ENCODE measurements at regions not wholly inside any gene's neighbourhood (a gene's known extent, or its start where the extent isn't known, plus 50 kb on each side); places are given as distances from the start of the nearest gene placed in this dataset.

DNA sequence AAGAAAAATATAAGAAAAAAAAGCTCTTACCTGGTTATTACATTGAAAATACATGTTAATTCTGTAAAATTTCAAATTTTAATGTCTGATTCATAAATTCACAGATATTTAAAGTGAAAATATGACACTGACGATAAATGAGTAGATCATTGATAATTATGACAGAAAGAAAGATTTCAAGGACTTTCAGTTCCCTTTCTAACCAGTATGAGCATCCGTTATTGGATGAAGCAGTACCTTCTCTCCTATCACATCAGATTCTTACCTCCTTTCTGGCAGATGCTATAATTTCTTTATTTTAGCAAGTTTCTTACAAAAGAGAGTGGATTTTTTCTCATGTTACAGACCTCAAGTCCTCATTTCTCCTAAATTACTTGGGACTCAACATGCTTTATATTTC is 847.3 kb downstream of the JRKL start:
- H2AFZ ChIP-seq (ENCODE audit: low read depth, low read length): no peak overlapping the region
- H3K27ac ChIP-seq (ENCODE audit: low read length): no peak overlapping the region
- H3K4me3 ChIP-seq (ENCODE audit: low read length): no peak overlapping the region
- H3K9me3 ChIP-seq (ENCODE audit: insufficient read depth, low read length): no peaks in the 10 kb centered on the region
- TF ChIP-seq, protein P1, sequence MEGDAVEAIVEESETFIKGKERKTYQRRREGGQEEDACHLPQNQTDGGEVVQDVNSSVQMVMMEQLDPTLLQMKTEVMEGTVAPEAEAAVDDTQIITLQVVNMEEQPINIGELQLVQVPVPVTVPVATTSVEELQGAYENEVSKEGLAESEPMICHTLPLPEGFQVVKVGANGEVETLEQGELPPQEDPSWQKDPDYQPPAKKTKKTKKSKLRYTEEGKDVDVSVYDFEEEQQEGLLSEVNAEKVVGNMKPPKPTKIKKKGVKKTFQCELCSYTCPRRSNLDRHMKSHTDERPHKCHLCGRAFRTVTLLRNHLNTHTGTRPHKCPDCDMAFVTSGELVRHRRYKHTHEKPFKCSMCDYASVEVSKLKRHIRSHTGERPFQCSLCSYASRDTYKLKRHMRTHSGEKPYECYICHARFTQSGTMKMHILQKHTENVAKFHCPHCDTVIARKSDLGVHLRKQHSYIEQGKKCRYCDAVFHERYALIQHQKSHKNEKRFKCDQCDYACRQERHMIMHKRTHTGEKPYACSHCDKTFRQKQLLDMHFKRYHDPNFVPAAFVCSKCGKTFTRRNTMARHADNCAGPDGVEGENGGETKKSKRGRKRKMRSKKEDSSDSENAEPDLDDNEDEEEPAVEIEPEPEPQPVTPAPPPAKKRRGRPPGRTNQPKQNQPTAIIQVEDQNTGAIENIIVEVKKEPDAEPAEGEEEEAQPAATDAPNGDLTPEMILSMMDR (IDR thresholded peaks at IDR 0.05; ENCODE audit: low read depth, low read length): no peak
- no peak for TF ChIP-seq EZH2phosphoT487 (IDR thresholded peaks at IDR 0.05; ENCODE audit: low read depth)
- H3K79me2 ChIP-seq (ENCODE audit: low read length): no peaks in the 10 kb centered on the region
- H3K9ac ChIP-seq (ENCODE audit: low read length): no peak overlapping the region
- H3K36me3 ChIP-seq (replicated peaks; ENCODE audit: low read depth, low read length): no peaks in the 10 kb centered on the region
- peaks cover 7% of the 10 kb centered on the region; the same call in 1 of the 2 replicates for H3K4me1 ChIP-seq (ENCODE audit: low read length)
- H4K20me1 ChIP-seq (ENCODE audit: insufficient read depth, low read length): no peaks in the 10 kb centered on the region
- H3K4me2 ChIP-seq (ENCODE audit: low read length): no peak overlapping the region
- H3K27me3 ChIP-seq (ENCODE audit: low read depth, low read length): no peaks in the 10 kb centered on the region

DNA sequence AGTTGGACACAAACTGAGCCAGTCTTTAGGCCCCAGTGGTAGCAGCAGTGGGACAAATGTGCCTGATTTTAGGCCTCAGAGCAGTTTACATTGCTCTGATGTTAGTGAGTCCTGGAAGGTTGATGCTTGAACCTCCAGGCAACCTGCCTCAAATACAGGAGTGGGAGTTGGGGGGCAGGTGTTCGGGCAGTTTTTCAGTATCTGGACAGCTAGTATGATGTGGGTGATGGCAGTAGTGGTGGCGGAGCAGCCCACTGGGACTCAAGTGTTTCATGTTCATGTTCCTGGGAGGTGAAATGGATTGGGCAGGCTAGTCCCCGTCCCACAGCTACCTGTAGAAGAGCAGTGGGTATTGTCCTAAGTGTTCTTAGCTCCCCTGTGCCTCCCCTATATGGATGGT is 857.8 kb downstream of the JRKL start:
- H3K36me3 ChIP-seq (replicated peaks; ENCODE audit: low read depth, low read length): no peaks in the 10 kb centered on the region

DNA sequence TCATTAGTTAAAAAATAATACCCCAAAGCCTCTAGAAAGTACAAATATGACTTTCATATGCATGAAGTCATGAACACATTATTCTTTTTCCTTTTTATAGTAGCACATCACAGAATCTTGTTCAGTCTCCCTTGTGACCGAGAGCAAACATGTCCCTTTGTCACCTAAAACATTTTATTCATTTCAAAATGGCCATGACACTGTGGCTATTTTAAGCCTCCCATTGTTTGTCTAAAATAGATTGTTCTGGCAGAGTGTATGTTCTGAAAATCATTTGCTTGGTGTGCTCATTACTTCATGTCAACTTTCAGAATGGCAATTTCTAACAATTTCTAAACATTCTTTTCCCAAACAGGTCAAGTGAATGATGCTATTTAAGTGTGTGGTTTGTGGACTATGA is 865.0 kb downstream of the JRKL start:
- Histone ChIP-seq H3K4me1 (ENCODE audit: low read length) (no peaks in the 10 kb centered on the region), H3K79me2 (ENCODE audit: low read length) (no peaks in the 10 kb centered on the region), H4K20me1 (ENCODE audit: insufficient read depth, low read length) (no peaks in the 10 kb centered on the region), H3K9ac (ENCODE audit: low read length) (no peak overlapping the region), H2AFZ (ENCODE audit: low read depth, low read length) (no peak overlapping the region), H3K36me3 (replicated peaks; ENCODE audit: low read depth, low read length) (no peaks in the 10 kb centered on the region), H3K9me3 (ENCODE audit: insufficient read depth, low read length) (no peaks in the 10 kb centered on the region), H3K27ac (ENCODE audit: low read length) (no peak overlapping the region), H3K4me3 (ENCODE audit: low read length) (no peak overlapping the region), H3K4me2 (ENCODE audit: low read length) (no peak overlapping the region), H3K27me3 (ENCODE audit: low read depth, low read length) (no peaks in the 10 kb centered on the region)
- TF ChIP-seq, protein P1 (IDR thresholded peaks at IDR 0.05; ENCODE audit: low read depth, low read length): no peak
- TF ChIP-seq EZH2phosphoT487 (IDR thresholded peaks at IDR 0.05; ENCODE audit: low read depth): no peak

More for the DNA sequence above, 857.8 kb downstream of the JRKL start:
- no peaks in the 10 kb centered on the region for H3K79me2 ChIP-seq (ENCODE audit: low read length)
- no peak overlapping the region for H3K9ac ChIP-seq (ENCODE audit: low read length)
- no peaks in the 10 kb centered on the region for H3K4me1 ChIP-seq (ENCODE audit: low read length)
- H3K27ac ChIP-seq (ENCODE audit: low read length): no peak overlapping the region
- no peak overlapping the region for H2AFZ ChIP-seq (ENCODE audit: low read depth, low read length)
- TF ChIP-seq, protein P1 (IDR thresholded peaks at IDR 0.05; ENCODE audit: low read depth, low read length): no peak
- TF ChIP-seq EZH2phosphoT487 (IDR thresholded peaks at IDR 0.05; ENCODE audit: low read depth): no peak
- H3K27me3 ChIP-seq (ENCODE audit: low read depth, low read length): no peaks in the 10 kb centered on the region
- H4K20me1 ChIP-seq (ENCODE audit: insufficient read depth, low read length): no peaks in the 10 kb centered on the region
- no peak overlapping the region for H3K4me2 ChIP-seq (ENCODE audit: low read length)
- H3K9me3 ChIP-seq (ENCODE audit: insufficient read depth, low read length): no peaks in the 10 kb centered on the region
- H3K4me3 ChIP-seq (ENCODE audit: low read length): no peak overlapping the region

DNA sequence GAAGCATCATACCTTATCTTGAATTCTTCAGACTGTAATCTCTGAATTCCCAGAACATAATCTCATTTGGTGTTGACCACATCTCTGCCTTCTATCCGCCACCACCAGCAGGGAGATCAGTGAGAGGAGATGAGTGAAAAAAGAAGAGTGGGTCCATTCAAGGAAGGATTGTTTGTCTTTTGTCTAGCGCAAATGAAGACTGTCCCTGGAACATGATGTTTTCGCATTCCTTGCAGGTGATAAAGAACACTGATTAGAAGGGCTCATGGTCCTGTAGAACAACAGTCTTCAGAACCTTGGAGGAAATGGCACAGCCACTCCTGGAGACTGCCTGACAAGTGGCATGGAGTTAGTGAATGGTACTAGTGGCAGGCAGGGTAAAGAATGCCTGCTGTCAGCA is 869.6 kb downstream of the JRKL start:
- Histone ChIP-seq H4K20me1 (ENCODE audit: insufficient read depth, low read length) (no peaks in the 10 kb centered on the region), H3K36me3 (replicated peaks; ENCODE audit: low read depth, low read length) (no peaks in the 10 kb centered on the region), H2AFZ (ENCODE audit: low read depth, low read length) (no peak overlapping the region), H3K9ac (ENCODE audit: low read length) (no peak overlapping the region), H3K27ac (ENCODE audit: low read length) (no peak overlapping the region), H3K4me1 (ENCODE audit: low read length) (no peaks in the 10 kb centered on the region), H3K9me3 (ENCODE audit: insufficient read depth, low read length) (no peaks in the 10 kb centered on the region), H3K4me3 (ENCODE audit: low read length) (no peak overlapping the region), H3K79me2 (ENCODE audit: low read length) (no peaks in the 10 kb centered on the region), H3K4me2 (ENCODE audit: low read length) (no peak overlapping the region), H3K27me3 (ENCODE audit: low read depth, low read length) (no peaks in the 10 kb centered on the region)
- TF ChIP-seq, protein P1 (IDR thresholded peaks at IDR 0.05; ENCODE audit: low read depth, low read length): no peak
- TF ChIP-seq EZH2phosphoT487 (IDR thresholded peaks at IDR 0.05; ENCODE audit: low read depth): no peak

Data from OCI-LY3 (cell line).